Neural cell (in vitro differentiated cells): ENCODE measurements at regions not wholly inside any gene's neighbourhood (a gene's known extent, or its start where the extent isn't known, plus 50 kb on each side); places are given as distances from the start of the nearest gene placed in this dataset.
A peak's percentile ranks its signal among the peaks of the same experiment; 100 is the strongest.

Source experiments
- H2AFZ ChIP-seq: fragments of 200-600, 300-800 bp; sonication (generic), shearing (Covaris generic); 2 replicates; pipeline ENCODE4 v1.6.0; 2014; ENCODE audit warnings: low read depth, mild to moderate bottlenecking, antibody characterized with exemption, low read length, moderate library complexity
- H3F3A ChIP-seq: fragments of 200-600 bp; shearing (Covaris generic); 2 replicates; pipeline ENCODE4 v1.6.1; 2016; ENCODE audit warnings: mild to moderate bottlenecking, moderate library complexity, mixed read lengths, antibody characterized with exemption, low read length; ENCODE audit not compliant: insufficient read depth, poor library complexity, severe bottlenecking
- H3K27ac ChIP-seq: fragments of 200-600, 300-800 bp; sonication (generic), shearing (Covaris generic); 2 replicates; pipeline ENCODE4 v1.5.1; 2014; ENCODE audit warnings: mild to moderate bottlenecking, low read length, moderate library complexity
- H3K27me3 ChIP-seq: fragments of 300-800, 200-600 bp; sonication (generic), shearing (Covaris generic); 2 replicates; pipeline ENCODE4 v1.6.0; 2014; ENCODE audit warnings: mild to moderate bottlenecking, low read depth, low read length, moderate library complexity; ENCODE audit not compliant: insufficient read depth
- H3K36me3 ChIP-seq: fragments of 300-800, 200-600 bp; sonication (generic), shearing (Covaris generic); 2 replicates; pipeline ENCODE4 v1.5.1; 2014; ENCODE audit warnings: mild to moderate bottlenecking, antibody characterized with exemption, low read length, moderate library complexity; ENCODE audit not compliant: insufficient read depth
- H3K4me2 ChIP-seq: fragments of 300-800, 200-600 bp; sonication (generic), shearing (Covaris generic); 2 replicates; pipeline ENCODE4 v1.6.0; 2014; ENCODE audit warnings: mild to moderate bottlenecking, low read length
- H3K4me3 ChIP-seq: fragments of 300-800, 200-600 bp; sonication (generic), shearing (Covaris generic); 2 replicates; pipeline ENCODE4 v1.5.1; 2014; ENCODE audit warnings: mild to moderate bottlenecking, low read length, moderate library complexity
- H3K79me2 ChIP-seq: fragments of 200-600 bp; shearing (Covaris generic); replicated peaks from 2 replicates; pipeline ENCODE4 v1.6.0; 2014; ENCODE audit warnings: mild to moderate bottlenecking, low read length, moderate library complexity; ENCODE audit not compliant: insufficient read depth
- H3K9ac ChIP-seq: fragments of 300-800, 200-600 bp; sonication (generic), shearing (Covaris generic); 2 replicates; pipeline ENCODE4 v1.6.1; 2016; ENCODE audit warnings: mild to moderate bottlenecking, low read length, mixed read lengths
- H3K9me2 ChIP-seq: fragments of 200-600 bp; shearing (Covaris generic); 2 replicates; pipeline ENCODE4 v1.6.1; 2016; ENCODE audit warnings: mild to moderate bottlenecking, low read length, mixed read lengths; ENCODE audit not compliant: insufficient read depth
- H3K9me3 ChIP-seq: fragments of 200-600, 300-800 bp; sonication (generic), shearing (Covaris generic); 2 replicates; pipeline ENCODE4 v1.6.1; 2016; ENCODE audit warnings: mild to moderate bottlenecking, mixed run types, low read length, moderate library complexity, mixed read lengths
- H4K20me1 ChIP-seq: fragments of 200-600 bp; shearing (Covaris generic); 2 replicates; pipeline ENCODE4 v1.6.1; 2016; ENCODE audit warnings: mild to moderate bottlenecking, mixed run types; ENCODE audit not compliant: insufficient read depth
- EP300 ChIP-seq: fragments of 450-650 bp; conservative IDR thresholded peaks from 2 replicates; pipeline ENCODE4 v1.6.1; 2014; ENCODE audit warnings: antibody characterized with exemption, mild to moderate bottlenecking, moderate library complexity; ENCODE audit not compliant: poor library complexity, severe bottlenecking
- EZH2 ChIP-seq: fragments of 200-600, 300-800 bp; shearing (Covaris generic), sonication (generic); IDR thresholded peaks from 2 replicates; pipeline ENCODE4 v1.6.1; 2014; ENCODE audit warnings: antibody characterized with exemption, low read length, borderline replicate concordance, mild to moderate bottlenecking; ENCODE audit not compliant: insufficient read depth, poor library complexity, severe bottlenecking
- MXI1 ChIP-seq: fragments of 450-650 bp; conservative IDR thresholded peaks from 2 replicates; pipeline ENCODE4 v1.6.1; 2014; ENCODE audit warnings: antibody characterized with exemption, mild to moderate bottlenecking; ENCODE audit not compliant: poor library complexity, severe bottlenecking
- POLR2AphosphoS5 ChIP-seq: IDR thresholded peaks from 2 replicates; pipeline ENCODE4 v1.6.1; 2012
- RAD21 ChIP-seq: fragments of 450-650 bp; conservative IDR thresholded peaks from 2 replicates; pipeline ENCODE4 v1.6.1; 2014; ENCODE audit warnings: antibody characterized with exemption, mild to moderate bottlenecking, moderate library complexity
- SMC3 ChIP-seq: fragments of 450-650 bp; conservative IDR thresholded peaks from 2 replicates; pipeline ENCODE4 v1.6.1; 2014; ENCODE audit warnings: antibody characterized with exemption, mild to moderate bottlenecking, moderate library complexity; ENCODE audit not compliant: poor library complexity
- TAF1 ChIP-seq: IDR thresholded peaks from 2 replicates; pipeline ENCODE4 v1.6.1; 2012; ENCODE audit warnings: low read depth
- TF ChIP-seq, protein P1 (sequence below): fragments of 450-650 bp; IDR thresholded peaks from 2 replicates; pipeline ENCODE4 v1.5.1; 2014; ENCODE audit warnings: antibody characterized with exemption, mild to moderate bottlenecking, moderate library complexity; ENCODE audit not compliant: poor library complexity, severe bottlenecking
- TF ChIP-seq, protein P2 (sequence below): IDR thresholded peaks from 2 replicates; pipeline ENCODE4 v1.6.1; 2012; ENCODE audit warnings: borderline replicate concordance

DNA sequence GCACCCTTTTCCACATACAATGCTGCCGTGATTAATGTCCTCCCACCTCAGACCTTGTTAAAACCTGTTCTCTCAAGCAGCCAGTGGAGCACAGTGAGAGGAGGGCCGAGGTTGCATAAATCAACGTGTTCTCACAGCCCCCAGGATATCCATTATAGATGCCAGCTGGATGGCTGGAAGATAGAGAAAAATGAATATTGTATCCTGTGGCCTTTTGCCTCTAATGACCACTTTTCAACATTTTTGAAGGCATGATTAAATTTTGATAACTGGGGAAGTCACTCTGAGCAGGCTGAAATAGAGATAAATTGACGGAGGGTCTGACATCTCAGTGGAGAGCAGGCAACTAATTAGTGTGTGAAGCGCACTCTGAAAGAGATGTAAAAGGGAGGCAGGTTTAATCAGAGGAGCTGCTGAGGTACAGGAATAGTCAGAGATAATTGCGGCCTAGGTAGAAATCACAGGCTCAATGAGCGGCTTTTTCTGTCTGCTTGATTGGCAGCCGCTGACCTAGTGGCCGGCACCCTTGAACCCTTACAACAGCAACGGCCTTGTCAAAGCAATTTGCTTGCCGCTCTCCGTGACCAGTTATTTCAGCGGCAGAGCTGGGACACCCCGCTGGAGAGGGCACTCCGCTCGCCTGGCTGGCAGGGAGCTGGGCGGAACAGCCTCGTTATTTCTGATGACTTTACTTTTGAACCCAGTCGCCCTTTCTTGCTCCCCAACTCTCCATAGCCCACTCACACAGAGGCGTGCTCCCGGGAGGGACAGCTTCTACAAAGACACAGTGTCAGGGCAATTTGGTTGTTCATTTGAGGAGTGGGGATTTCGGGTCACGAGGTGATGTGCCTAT lies 560.7 kb downstream of the PSAT1 start:
- Histone ChIP-seq H3K79me2 (no peaks in the 10 kb centered on the region), H4K20me1 (no peaks in the 10 kb centered on the region), H3K9me3 (no peaks in the 10 kb centered on the region), H3K27me3 (no peaks in the 10 kb centered on the region), H3K9me2 (no peaks in the 10 kb centered on the region), H3F3A (peaks cover 16% of the 10 kb centered on the region), H2AFZ (no peak overlapping the region), H3K36me3 (no peaks in the 10 kb centered on the region), H3K9ac (peak overlapping the region; percentile 37), H3K4me2 (no peak overlapping the region), H3K4me3 (peak overlapping the region; percentile 37), H3K27ac (peak overlapping the region; percentile 74)
- TF ChIP-seq, protein P1, sequence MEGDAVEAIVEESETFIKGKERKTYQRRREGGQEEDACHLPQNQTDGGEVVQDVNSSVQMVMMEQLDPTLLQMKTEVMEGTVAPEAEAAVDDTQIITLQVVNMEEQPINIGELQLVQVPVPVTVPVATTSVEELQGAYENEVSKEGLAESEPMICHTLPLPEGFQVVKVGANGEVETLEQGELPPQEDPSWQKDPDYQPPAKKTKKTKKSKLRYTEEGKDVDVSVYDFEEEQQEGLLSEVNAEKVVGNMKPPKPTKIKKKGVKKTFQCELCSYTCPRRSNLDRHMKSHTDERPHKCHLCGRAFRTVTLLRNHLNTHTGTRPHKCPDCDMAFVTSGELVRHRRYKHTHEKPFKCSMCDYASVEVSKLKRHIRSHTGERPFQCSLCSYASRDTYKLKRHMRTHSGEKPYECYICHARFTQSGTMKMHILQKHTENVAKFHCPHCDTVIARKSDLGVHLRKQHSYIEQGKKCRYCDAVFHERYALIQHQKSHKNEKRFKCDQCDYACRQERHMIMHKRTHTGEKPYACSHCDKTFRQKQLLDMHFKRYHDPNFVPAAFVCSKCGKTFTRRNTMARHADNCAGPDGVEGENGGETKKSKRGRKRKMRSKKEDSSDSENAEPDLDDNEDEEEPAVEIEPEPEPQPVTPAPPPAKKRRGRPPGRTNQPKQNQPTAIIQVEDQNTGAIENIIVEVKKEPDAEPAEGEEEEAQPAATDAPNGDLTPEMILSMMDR, result no peak
- TF ChIP-seq POLR2AphosphoS5, result peak; percentile 67
- TF ChIP-seq EZH2, result no peak
- peak; percentile 32 for TF ChIP-seq RAD21
- peak; percentile 91 for TF ChIP-seq EP300

DNA sequence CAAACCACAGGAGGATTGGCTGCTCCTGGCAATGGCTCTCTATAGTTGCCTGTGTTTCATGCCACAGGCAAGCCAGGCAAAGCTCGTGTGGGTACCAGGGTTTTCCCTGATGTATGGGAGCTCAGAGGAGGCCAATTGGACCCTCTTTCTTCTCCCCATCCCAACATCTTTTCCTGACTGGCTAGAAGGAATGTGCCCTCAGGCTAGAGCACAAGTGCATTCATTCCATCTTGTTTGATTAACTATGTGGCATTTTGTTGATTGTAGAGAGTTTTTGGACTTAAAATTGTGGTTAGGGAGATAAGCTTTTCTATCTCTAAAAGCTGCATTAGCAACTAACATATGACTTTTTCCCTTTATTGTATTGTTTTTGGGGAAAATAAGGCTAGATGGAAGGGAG lies 561.3 kb downstream of the PSAT1 start:
- Histone ChIP-seq H3K9me3 (no peaks in the 10 kb centered on the region), H3K9me2 (no peaks in the 10 kb centered on the region), H3K9ac (peak overlapping the region; percentile 37), H4K20me1 (no peaks in the 10 kb centered on the region), H2AFZ (no peak overlapping the region), H3K79me2 (no peaks in the 10 kb centered on the region), H3K36me3 (no peaks in the 10 kb centered on the region), H3K27ac (peak overlapping the region; percentile 74), H3K4me2 (no peak overlapping the region), H3K4me3 (peak overlapping the region; percentile 37), H3K27me3 (no peaks in the 10 kb centered on the region), H3F3A (peaks cover 16% of the 10 kb centered on the region)
- TF ChIP-seq EP300, result no peak
- TF ChIP-seq POLR2AphosphoS5, result no peak
- TF ChIP-seq, protein P2, sequence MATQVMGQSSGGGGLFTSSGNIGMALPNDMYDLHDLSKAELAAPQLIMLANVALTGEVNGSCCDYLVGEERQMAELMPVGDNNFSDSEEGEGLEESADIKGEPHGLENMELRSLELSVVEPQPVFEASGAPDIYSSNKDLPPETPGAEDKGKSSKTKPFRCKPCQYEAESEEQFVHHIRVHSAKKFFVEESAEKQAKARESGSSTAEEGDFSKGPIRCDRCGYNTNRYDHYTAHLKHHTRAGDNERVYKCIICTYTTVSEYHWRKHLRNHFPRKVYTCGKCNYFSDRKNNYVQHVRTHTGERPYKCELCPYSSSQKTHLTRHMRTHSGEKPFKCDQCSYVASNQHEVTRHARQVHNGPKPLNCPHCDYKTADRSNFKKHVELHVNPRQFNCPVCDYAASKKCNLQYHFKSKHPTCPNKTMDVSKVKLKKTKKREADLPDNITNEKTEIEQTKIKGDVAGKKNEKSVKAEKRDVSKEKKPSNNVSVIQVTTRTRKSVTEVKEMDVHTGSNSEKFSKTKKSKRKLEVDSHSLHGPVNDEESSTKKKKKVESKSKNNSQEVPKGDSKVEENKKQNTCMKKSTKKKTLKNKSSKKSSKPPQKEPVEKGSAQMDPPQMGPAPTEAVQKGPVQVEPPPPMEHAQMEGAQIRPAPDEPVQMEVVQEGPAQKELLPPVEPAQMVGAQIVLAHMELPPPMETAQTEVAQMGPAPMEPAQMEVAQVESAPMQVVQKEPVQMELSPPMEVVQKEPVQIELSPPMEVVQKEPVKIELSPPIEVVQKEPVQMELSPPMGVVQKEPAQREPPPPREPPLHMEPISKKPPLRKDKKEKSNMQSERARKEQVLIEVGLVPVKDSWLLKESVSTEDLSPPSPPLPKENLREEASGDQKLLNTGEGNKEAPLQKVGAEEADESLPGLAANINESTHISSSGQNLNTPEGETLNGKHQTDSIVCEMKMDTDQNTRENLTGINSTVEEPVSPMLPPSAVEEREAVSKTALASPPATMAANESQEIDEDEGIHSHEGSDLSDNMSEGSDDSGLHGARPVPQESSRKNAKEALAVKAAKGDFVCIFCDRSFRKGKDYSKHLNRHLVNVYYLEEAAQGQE, result no peak
- TF ChIP-seq SMC3, result no peak
- no peak for TF ChIP-seq RAD21
- TF ChIP-seq, protein P1, result no peak
- no peak for TF ChIP-seq EZH2
- no peak for TF ChIP-seq TAF1
- TF ChIP-seq MXI1, result no peak
